SW480 (cell line): ENCODE measurements at regions not wholly inside any gene's neighbourhood (a gene's known extent, or its start where the extent isn't known, plus 50 kb on each side); places are given as distances from the start of the nearest gene placed in this dataset.

Experiments
- DNase-seq: peaks from one replicate; pipeline ENCODE4 v3.0.0-alpha.2; 2016; ENCODE audit warnings: low spot score

- DNase-seq = no peak
Measured at GRCh38 chr11:93075782-93076181, 106.3 kb downstream of the MTNR1B start.

- no peak for DNase-seq
Measured at GRCh38 chr11:93080146-93080759, 110.8 kb downstream of the MTNR1B start.

GRCh38 chr11:93081694-93082093 lies 112.2 kb downstream of the MTNR1B start:
- DNase-seq = no peak

GRCh38 chr11:93082900-93083299 lies 113.4 kb downstream of the MTNR1B start:
- no peak for DNase-seq

GRCh38 chr11:93084727-93085505 lies 112.9 kb downstream of the SLC36A4 start:
- no peak for DNase-seq

- DNase-seq = peak; percentile 47
Measured at GRCh38 chr11:93089474-93090102, 108.2 kb downstream of the SLC36A4 start.
